HFFc6 (cell line): ENCODE measurements at regions not wholly inside any gene's neighbourhood (a gene's known extent, or its start where the extent isn't known, plus 50 kb on each side); places are given as distances from the start of the nearest gene placed in this dataset.
A peak's percentile ranks its signal among the peaks of the same experiment; 100 is the strongest.

Experiments
- DNase-seq: peaks from one replicate; pipeline ENCODE4 v3.0.0-alpha.2; 2018
- H3K27ac Mint-ChIP-seq: 2 replicates; pipeline ENCODE4 v1.8.0; 2020; ENCODE audit warnings: mild to moderate bottlenecking, mixed read lengths
- H3K27me3 Mint-ChIP-seq: 2 replicates; pipeline ENCODE4 v1.8.0; 2021; ENCODE audit warnings: mild to moderate bottlenecking, moderate library complexity, mixed read lengths; ENCODE audit not compliant: insufficient read depth
- H3K36me3 Mint-ChIP-seq: 2 replicates; pipeline ENCODE4 v1.8.0; 2021; ENCODE audit warnings: low read depth, mixed read lengths
- H3K4me1 Mint-ChIP-seq: 2 replicates; pipeline ENCODE4 v1.8.0; 2020; ENCODE audit warnings: low read depth, mixed read lengths
- H3K4me3 Mint-ChIP-seq: 2 replicates; pipeline ENCODE4 v1.8.0; 2020; ENCODE audit warnings: mild to moderate bottlenecking, moderate library complexity, mixed read lengths
- H3K9me3 Mint-ChIP-seq: 2 replicates; pipeline ENCODE4 v1.8.0; 2020; ENCODE audit warnings: mild to moderate bottlenecking, mixed read lengths
- TF ChIP-seq, protein P1 (sequence below): fragments of 200-600 bp; sonication (generic); IDR thresholded peaks from 2 replicates; pipeline ENCODE4 v1.5.0; 2021; ENCODE audit warnings: antibody characterized with exemption, mild to moderate bottlenecking

GRCh38 chr4:182063651-182064050 is 179.6 kb upstream of the TENM3 start:
- H3K27me3 Mint-ChIP-seq, result no peaks in the 10 kb centered on the region; the same call in 1 of the 2 replicates
- H3K4me3 Mint-ChIP-seq, result no peak overlapping the region; the same call in 1 of the 2 replicates
- 0 out of 2 replicates have a peak overlapping the region, but pooled peaks have one; percentile 10 for H3K27ac Mint-ChIP-seq
- no peaks in the 10 kb centered on the region for H3K36me3 Mint-ChIP-seq
- H3K4me1 Mint-ChIP-seq, result peaks cover 29% of the 10 kb centered on the region
- no peak for DNase-seq
- TF ChIP-seq, protein P1, sequence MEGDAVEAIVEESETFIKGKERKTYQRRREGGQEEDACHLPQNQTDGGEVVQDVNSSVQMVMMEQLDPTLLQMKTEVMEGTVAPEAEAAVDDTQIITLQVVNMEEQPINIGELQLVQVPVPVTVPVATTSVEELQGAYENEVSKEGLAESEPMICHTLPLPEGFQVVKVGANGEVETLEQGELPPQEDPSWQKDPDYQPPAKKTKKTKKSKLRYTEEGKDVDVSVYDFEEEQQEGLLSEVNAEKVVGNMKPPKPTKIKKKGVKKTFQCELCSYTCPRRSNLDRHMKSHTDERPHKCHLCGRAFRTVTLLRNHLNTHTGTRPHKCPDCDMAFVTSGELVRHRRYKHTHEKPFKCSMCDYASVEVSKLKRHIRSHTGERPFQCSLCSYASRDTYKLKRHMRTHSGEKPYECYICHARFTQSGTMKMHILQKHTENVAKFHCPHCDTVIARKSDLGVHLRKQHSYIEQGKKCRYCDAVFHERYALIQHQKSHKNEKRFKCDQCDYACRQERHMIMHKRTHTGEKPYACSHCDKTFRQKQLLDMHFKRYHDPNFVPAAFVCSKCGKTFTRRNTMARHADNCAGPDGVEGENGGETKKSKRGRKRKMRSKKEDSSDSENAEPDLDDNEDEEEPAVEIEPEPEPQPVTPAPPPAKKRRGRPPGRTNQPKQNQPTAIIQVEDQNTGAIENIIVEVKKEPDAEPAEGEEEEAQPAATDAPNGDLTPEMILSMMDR, result no peak
- H3K9me3 Mint-ChIP-seq, result no peaks in the 10 kb centered on the region

- TF ChIP-seq, protein P1, result no peak
- DNase-seq, result no peak
- H3K9me3 Mint-ChIP-seq, result no peaks in the 10 kb centered on the region
- H3K4me3 Mint-ChIP-seq, result no peak overlapping the region
- no peaks in the 10 kb centered on the region; the same call in 1 of the 2 replicates for H3K27me3 Mint-ChIP-seq
- H3K36me3 Mint-ChIP-seq, result no peaks in the 10 kb centered on the region
- peaks cover 24% of the 10 kb centered on the region for H3K4me1 Mint-ChIP-seq
- no peak overlapping the region for H3K27ac Mint-ChIP-seq
Observed at GRCh38 chr4:182065255-182065654, 177.9 kb upstream of the TENM3 start.

DNA sequence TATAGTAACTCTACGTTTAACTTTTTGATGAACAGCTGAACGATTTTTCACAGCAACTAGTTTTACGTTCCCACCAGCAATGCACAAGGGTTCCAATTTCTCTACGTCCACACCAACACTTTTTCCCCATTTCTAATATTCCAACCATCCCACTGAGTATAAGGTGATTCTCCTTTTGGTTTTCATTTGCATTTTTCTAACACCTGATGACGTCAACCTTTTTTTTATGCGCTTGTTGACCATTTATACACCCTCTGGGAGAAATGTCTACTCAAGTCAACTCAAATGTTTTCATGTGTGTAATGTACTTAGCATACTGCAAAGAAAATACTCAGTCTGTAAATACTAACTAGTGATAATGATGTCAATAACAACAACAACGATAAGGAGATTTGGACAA is 177.2 kb upstream of the TENM3 start:
- peaks cover 24% of the 10 kb centered on the region for H3K4me1 Mint-ChIP-seq
- H3K36me3 Mint-ChIP-seq, result no peaks in the 10 kb centered on the region
- DNase-seq, result no peak
- H3K9me3 Mint-ChIP-seq, result no peaks in the 10 kb centered on the region
- TF ChIP-seq, protein P1, result no peak
- H3K27me3 Mint-ChIP-seq, result no peaks in the 10 kb centered on the region; the same call in 1 of the 2 replicates
- H3K4me3 Mint-ChIP-seq, result no peak overlapping the region
- no peak overlapping the region for H3K27ac Mint-ChIP-seq

DNA sequence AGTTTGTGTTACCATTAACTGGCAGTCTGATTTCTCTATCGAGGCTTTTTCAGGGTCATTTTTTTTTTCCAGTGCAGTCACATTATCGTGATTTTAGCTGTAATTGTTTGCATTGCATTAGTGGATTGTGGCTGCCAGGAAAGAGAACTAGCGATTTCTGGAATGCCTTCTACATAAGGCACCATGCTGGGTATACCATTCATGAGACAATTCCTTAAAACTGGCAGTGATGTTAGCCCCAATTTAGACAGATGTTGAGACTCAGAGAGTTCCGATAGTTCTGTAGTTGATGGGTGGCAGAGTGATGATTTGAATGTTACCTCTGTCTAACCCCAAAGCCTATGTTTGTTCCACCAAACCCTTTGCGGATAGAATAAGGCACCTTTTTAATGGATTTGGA is 175.4 kb upstream of the TENM3 start:
- Mint-ChIP-seq H3K9me3 (peaks cover 4% of the 10 kb centered on the region; the same call in 1 of the 2 replicates), H3K27me3 (no peaks in the 10 kb centered on the region; the same call in 1 of the 2 replicates), H3K4me1 (peaks cover 16% of the 10 kb centered on the region), H3K27ac (no peak overlapping the region), H3K4me3 (no peak overlapping the region), H3K36me3 (no peaks in the 10 kb centered on the region)
- TF ChIP-seq, protein P1, result no peak
- DNase-seq, result no peak

DNA sequence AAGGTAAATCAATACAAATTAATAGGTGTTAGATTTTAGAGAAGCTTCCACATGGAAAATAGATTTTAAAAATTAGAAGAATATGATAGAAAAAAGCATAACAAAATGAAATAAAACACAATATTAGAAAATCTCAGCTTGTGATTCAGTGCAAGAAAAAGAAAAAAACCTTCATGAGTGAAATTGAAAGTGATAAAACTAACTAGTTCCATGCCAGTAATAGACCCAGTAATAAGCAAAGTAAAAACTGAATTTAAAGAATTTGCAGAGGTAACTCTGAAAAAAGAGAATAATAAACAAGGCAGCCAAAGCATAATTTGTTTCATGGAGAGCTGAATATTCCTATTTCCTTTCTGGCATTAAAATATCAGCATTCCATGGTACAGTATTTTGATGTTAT is 174.3 kb upstream of the TENM3 start:
- TF ChIP-seq, protein P1, result no peak

More for the DNA sequence above, 174.3 kb upstream of the TENM3 start:
- Mint-ChIP-seq H3K4me3 (no peak overlapping the region), H3K36me3 (no peaks in the 10 kb centered on the region), H3K27me3 (no peaks in the 10 kb centered on the region; the same call in 1 of the 2 replicates), H3K4me1 (peaks cover 5% of the 10 kb centered on the region), H3K27ac (no peak overlapping the region), H3K9me3 (peaks cover 4% of the 10 kb centered on the region; the same call in 1 of the 2 replicates)
- no peak for DNase-seq
